Stimulated activated CD8-positive, alpha-beta memory T cell treated with anti-CD3 and anti-CD28 coated beads, Interleukin-7, amount 100 ng/mL, for 24 hours (primary cell): ENCODE measurements at regions not wholly inside any gene's neighbourhood (a gene's known extent, or its start where the extent isn't known, plus 50 kb on each side); places are given as distances from the start of the nearest gene placed in this dataset.

Source experiments
- DNase-seq: peaks from one replicate; pipeline ENCODE4 v3.0.0-alpha.2; 2020; ENCODE audit warnings: low read depth

- no peak for DNase-seq
Observed at GRCh38 chr12:41932470-41932991, 212.1 kb downstream of the GXYLT1 start.

- no peak for DNase-seq
Observed at GRCh38 chr12:41930866-41931437, 213.7 kb downstream of the GXYLT1 start.

- DNase-seq, result no peak
Observed at GRCh38 chr12:41924111-41924510, 220.6 kb downstream of the GXYLT1 start.

- no peak for DNase-seq
Observed at GRCh38 chr12:41923351-41923750, 221.3 kb downstream of the GXYLT1 start.

- no peak for DNase-seq
Observed at GRCh38 chr12:41920355-41920754, 224.3 kb downstream of the GXYLT1 start.

GRCh38 chr12:41919526-41920261 lies 225.0 kb downstream of the GXYLT1 start:
- DNase-seq, result no peak

- DNase-seq, result no peak
Observed at GRCh38 chr12:41919048-41919447, 225.6 kb downstream of the GXYLT1 start.

- no peak for DNase-seq
Observed at GRCh38 chr12:41917938-41918341, 226.7 kb downstream of the GXYLT1 start.

- DNase-seq, result no peak
Observed at GRCh38 chr12:41917181-41917580, 227.5 kb downstream of the GXYLT1 start.

- no peak for DNase-seq
Observed at GRCh38 chr12:41910578-41911320, 233.9 kb downstream of the GXYLT1 start.

- DNase-seq, result no peak
Observed at GRCh38 chr12:41908206-41908605, 236.5 kb downstream of the GXYLT1 start.

GRCh38 chr12:41907550-41907949 lies 237.1 kb downstream of the GXYLT1 start:
- DNase-seq, result no peak

- no peak for DNase-seq
Observed at GRCh38 chr12:41907021-41907420, 237.7 kb downstream of the GXYLT1 start.

GRCh38 chr12:41905759-41906297 lies 238.8 kb downstream of the GXYLT1 start:
- DNase-seq, result no peak

- DNase-seq, result no peak
Observed at GRCh38 chr12:41905073-41905758, 239.5 kb downstream of the GXYLT1 start.

- DNase-seq, result no peak
Observed at GRCh38 chr12:41904041-41904440, 240.6 kb downstream of the GXYLT1 start.

- no peak for DNase-seq
Observed at GRCh38 chr12:41903014-41903708, 241.5 kb downstream of the GXYLT1 start.

- no peak for DNase-seq
Observed at GRCh38 chr12:41899577-41899976, 245.1 kb downstream of the GXYLT1 start.

GRCh38 chr12:41897593-41897992 lies 247.1 kb downstream of the GXYLT1 start:
- no peak for DNase-seq

- DNase-seq, result no peak
Observed at GRCh38 chr12:41893491-41893890, 251.2 kb downstream of the GXYLT1 start.

- DNase-seq, result no peak
Observed at GRCh38 chr12:41892302-41892701, 252.4 kb downstream of the GXYLT1 start.
